H1 (cell line): ENCODE measurements at regions not wholly inside any gene's neighbourhood (a gene's known extent, or its start where the extent isn't known, plus 50 kb on each side); places are given as distances from the start of the nearest gene placed in this dataset.

ENCODE experiments used
- CTCF ChIA-PET: fragments of 300-600 bp; sonication (Branson Sonifier 250); formaldehyde crosslinking; loops from one replicate; lab custom pipeline; 2021; ENCODE audit not compliant: partially characterized antibody; lab: Charles Lee
- POLR2A ChIA-PET: fragments of 300-600 bp; sonication (Branson Sonifier 250); formaldehyde crosslinking; loops from one replicate; lab custom pipeline; 2021; ENCODE audit warnings: inconsistent platforms; ENCODE audit not compliant: partially characterized antibody; lab: Charles Lee
- DNase-seq, 2 experiments: peaks; one replicate each; pipeline versions ENCODE4 v3.0.0 to v3.0.0-alpha.2; 2010 to 2022; ENCODE audit warnings: low spot score in 2 of 2, low read depth in 1 of 2, mixed read lengths in 1 of 2
- FAIRE-seq: peaks from 2 replicates; lab custom pipeline; 2011; peaks lifted over from hg19 to GRCh38; lab: Jason Lieb, UNC
- H2AFZ ChIP-seq: 2 replicates; pipeline ENCODE4 v1.8.1; 2012; ENCODE audit warnings: low read length, inconsistent platforms
- H2AK5ac ChIP-seq: 2 replicates; pipeline ENCODE4 v1.6.1; 2013; ENCODE audit warnings: low read depth, low read length
- H2BK120ac ChIP-seq: replicated peaks from 2 replicates; pipeline ENCODE3; 2013; ENCODE audit warnings: low read depth, low read length, inconsistent platforms
- H2BK12ac ChIP-seq: 2 replicates; pipeline ENCODE4 v1.6.1; 2013; ENCODE audit warnings: low read depth, low read length
- H2BK15ac ChIP-seq: 2 replicates; pipeline ENCODE4 v1.6.1; 2013; ENCODE audit warnings: low read length
- H2BK20ac ChIP-seq: 2 replicates; pipeline ENCODE4 v1.6.1; 2013; ENCODE audit warnings: low read length
- H2BK5ac ChIP-seq: 2 replicates; pipeline ENCODE4 v1.6.1; 2013; ENCODE audit warnings: low read depth, low read length
- H3K14ac ChIP-seq: 2 replicates; pipeline ENCODE4 v1.6.1; 2013; ENCODE audit warnings: inconsistent platforms; ENCODE audit not compliant: insufficient read length
- H3K18ac ChIP-seq: 2 replicates; pipeline ENCODE4 v1.6.1; 2013; ENCODE audit warnings: low read length; ENCODE audit errors: extremely low read depth
- H3K23ac ChIP-seq: 2 replicates; pipeline ENCODE4 v1.6.1; 2013; ENCODE audit warnings: inconsistent platforms; ENCODE audit not compliant: insufficient read length
- H3K23me2 ChIP-seq: 2 replicates; pipeline ENCODE4 v1.6.1; 2013; ENCODE audit warnings: low read depth, low read length
- H3K27ac ChIP-seq: 2 replicates; pipeline ENCODE4 v1.6.1; 2011; ENCODE audit warnings: low read depth, low read length, inconsistent platforms
- H3K27me3 ChIP-seq, 4 experiments: replicated peaks in 1 of 4; 1 replicate in 1 of 4; 2 replicates in 3 of 4; pipeline versions ENCODE4 v1.6.1 to v1.8.1; 2011 to 2013; ENCODE audit warnings: low read length in 3 of 4, mild to moderate bottlenecking in 3 of 4, inconsistent platforms in 2 of 4, mixed read lengths in 2 of 4, moderate library complexity in 1 of 4; ENCODE audit not compliant: control insufficient read depth in 3 of 4, insufficient read depth in 3 of 4; ENCODE audit errors: extremely low read depth in 1 of 4
- H3K36me3 ChIP-seq, 4 experiments: 2 replicates each; pipeline versions ENCODE4 v1.6.1 to v1.8.1; 2011 to 2013; ENCODE audit warnings: mild to moderate bottlenecking in 4 of 4, low read length in 3 of 4, moderate library complexity in 2 of 4, control low read depth in 1 of 4, inconsistent platforms in 1 of 4; ENCODE audit not compliant: insufficient read depth in 4 of 4, control insufficient read depth in 2 of 4
- H3K4ac ChIP-seq: replicated peaks from 2 replicates; pipeline ENCODE3; 2013; ENCODE audit warnings: low read length, low read depth, mixed read lengths, inconsistent platforms; ENCODE audit not compliant: insufficient read length
- H3K4me1 ChIP-seq, 4 experiments: replicated peaks in 1 of 4; 1 replicate in 1 of 4; 2 replicates in 3 of 4; pipeline versions ENCODE4 v1.6.1 to v1.8.1; 2011 to 2013; ENCODE audit warnings: low read length in 3 of 4, inconsistent platforms in 2 of 4, mixed read lengths in 1 of 4; ENCODE audit not compliant: insufficient read depth in 4 of 4, control insufficient read depth in 3 of 4
- H3K4me2 ChIP-seq, 2 experiments: 2 replicates each; pipeline versions ENCODE4 v1.6.1 to v1.8.1; 2011 to 2013; ENCODE audit warnings: low read depth in 2 of 2, low read length in 2 of 2, control low read depth in 1 of 2, inconsistent platforms in 1 of 2, mild to moderate bottlenecking in 1 of 2; ENCODE audit not compliant: insufficient read depth in 1 of 2
- H3K4me3 ChIP-seq, 4 experiments: fragments of 200-600, 300-600 bp in 1 of 4; sonication (generic), shearing (Covaris generic), sonication (Bioruptor Twin) in 1 of 4; 2 replicates each; pipeline versions ENCODE4 v1.5.1 to v1.8.1; 2011 to 2016; ENCODE audit warnings: low read length in 4 of 4, low read depth in 3 of 4, control low read depth in 2 of 4, inconsistent platforms in 2 of 4, mild to moderate bottlenecking in 2 of 4, mixed read lengths in 1 of 4, moderate library complexity in 1 of 4; ENCODE audit not compliant: insufficient read depth in 2 of 4; ENCODE audit errors: extremely low read depth in 1 of 4
- H3K56ac ChIP-seq: replicated peaks from 2 replicates; pipeline ENCODE3; 2013; ENCODE audit warnings: low read depth, mild to moderate bottlenecking, mixed read lengths, low read length, inconsistent platforms; ENCODE audit not compliant: insufficient read length
- H3K79me1 ChIP-seq: 2 replicates; pipeline ENCODE4 v1.6.1; 2013; ENCODE audit warnings: low read depth, low read length, control low read depth
- H3K79me2 ChIP-seq, 2 experiments: 2 replicates each; pipeline versions ENCODE4 v1.6.1 to v1.8.1; 2012 to 2013; ENCODE audit warnings: low read length in 2 of 2, mild to moderate bottlenecking in 2 of 2, inconsistent platforms in 1 of 2; ENCODE audit not compliant: insufficient read depth in 2 of 2, control insufficient read depth in 1 of 2
- H3K9ac ChIP-seq, 4 experiments: replicated peaks in 1 of 4; 1 replicate in 1 of 4; 2 replicates in 3 of 4; pipeline versions ENCODE4 v1.6.1 to v1.8.1; 2011 to 2013; ENCODE audit warnings: low read depth in 3 of 4, low read length in 3 of 4, control low read depth in 2 of 4, mild to moderate bottlenecking in 2 of 4, moderate library complexity in 2 of 4, inconsistent platforms in 1 of 4; ENCODE audit errors: extremely low read depth in 1 of 4
- H3K9me3 ChIP-seq, 2 experiments: 2 replicates each; pipeline versions ENCODE4 v1.6.1 to v1.8.1; 2012 to 2013; ENCODE audit warnings: mild to moderate bottlenecking in 2 of 2, moderate library complexity in 2 of 2, control low read depth in 1 of 2, inconsistent platforms in 1 of 2, low read depth in 1 of 2, low read length in 1 of 2, mixed read lengths in 1 of 2; ENCODE audit not compliant: insufficient read depth in 2 of 2
- H4K20me1 ChIP-seq, 2 experiments: replicated peaks in 1 of 2; 2 replicates each; pipeline versions ENCODE3 to v1.8.1; 2011 to 2013; ENCODE audit warnings: inconsistent platforms in 2 of 2, low read length in 2 of 2, mild to moderate bottlenecking in 1 of 2; ENCODE audit not compliant: insufficient read depth in 2 of 2, control insufficient read depth in 1 of 2
- H4K5ac ChIP-seq: 2 replicates; pipeline ENCODE4 v1.6.1; 2013; ENCODE audit warnings: low read length, low read depth, mixed read lengths, inconsistent platforms; ENCODE audit not compliant: insufficient read length
- H4K8ac ChIP-seq: 2 replicates; pipeline ENCODE4 v1.8.0; 2013; ENCODE audit warnings: mild to moderate bottlenecking, moderate library complexity, low read length, inconsistent platforms; ENCODE audit not compliant: insufficient read depth; ENCODE audit errors: extremely low read depth
- H4K91ac ChIP-seq: replicated peaks from 2 replicates; pipeline ENCODE3; 2013; ENCODE audit warnings: low read length, mixed read lengths, inconsistent platforms; ENCODE audit not compliant: insufficient read length
- CTBP2 ChIP-seq: IDR thresholded peaks from 2 replicates; pipeline ENCODE4 v1.7.0; 2011; ENCODE audit warnings: borderline replicate concordance, mild to moderate bottlenecking, moderate library complexity, mixed read lengths, low read length; ENCODE audit not compliant: insufficient read depth, insufficient read length
- EP300 ChIP-seq, 2 experiments: IDR thresholded peaks; 1 replicate in 1 of 2; 2 replicates in 1 of 2; pipeline ENCODE4 v1.6.1; 2011 to 2012; ENCODE audit warnings: low read depth in 2 of 2, low read length in 2 of 2, mild to moderate bottlenecking in 2 of 2, borderline replicate concordance in 1 of 2, inconsistent platforms in 1 of 2, moderate library complexity in 1 of 2
- KDM1A ChIP-seq: fragments of 200-600, 300-600 bp; sonication (generic); IDR thresholded peaks from 2 replicates; pipeline ENCODE4 v1.7.1; 2016; ENCODE audit warnings: mild to moderate bottlenecking, low read length, borderline replicate concordance
- POLR2AphosphoS5 ChIP-seq: IDR thresholded peaks from 2 replicates; pipeline ENCODE4 v1.6.1; 2011; ENCODE audit warnings: low read depth, low read length
- POU5F1 ChIP-seq: IDR thresholded peaks from 2 replicates; pipeline ENCODE4 v1.6.1; 2011; ENCODE audit warnings: low read depth, mild to moderate bottlenecking, low read length, moderate library complexity
- RFX5 ChIP-seq: IDR thresholded peaks from 2 replicates; pipeline ENCODE4 v1.6.1; 2011; ENCODE audit warnings: low read depth, low read length, improper control_type of control experiment, borderline replicate concordance
- SIX5 ChIP-seq: IDR thresholded peaks from 2 replicates; pipeline ENCODE4 v1.6.1; 2011; ENCODE audit warnings: mild to moderate bottlenecking, low read depth, low read length
- SUZ12 ChIP-seq: fragments of 200-600 bp; sonication (generic); IDR thresholded peaks from 2 replicates; pipeline ENCODE4 v1.6.1; 2012; ENCODE audit warnings: mild to moderate bottlenecking, inconsistent platforms, low read length, moderate library complexity, mixed read lengths
- TCF12 ChIP-seq: IDR thresholded peaks from 2 replicates; pipeline ENCODE4 v1.6.1; 2011; ENCODE audit warnings: low read depth, mild to moderate bottlenecking, low read length
- YY1 ChIP-seq: IDR thresholded peaks from 2 replicates; pipeline ENCODE4 v1.6.1; 2011; ENCODE audit warnings: low read depth, mild to moderate bottlenecking, low read length
- WGBS, 2 experiments: shearing (Covaris generic) in 1 of 2; methylation state at CpG; one replicate each; pipeline versions ENCODE4 v1.1.6 to v1.1.7; 2013 to 2015; ENCODE audit warnings: low lambda C conversion rate in 2 of 2, mixed read lengths in 2 of 2, inconsistent platforms in 1 of 2, low coverage in 1 of 2, missing lambda C conversion rate in 1 of 2; ENCODE audit not compliant: insufficient replicate concordance in 2 of 2, insufficient coverage in 1 of 2, insufficient read length in 1 of 2; ENCODE audit errors: extremely low coverage in 1 of 2, missing lambda C conversion rate in 1 of 2; 5-methylcytosine and 5-hydroxymethylcytosine counted together

- H3K23me2 ChIP-seq, result no peaks in the 10 kb centered on the region
- H3K36me3 ChIP-seq, result no peaks in the 10 kb centered on the region
- 0 out of 2 replicates have a peak overlapping the region, but pooled peaks have one; percentile 1 for H2AFZ ChIP-seq
- TF ChIP-seq EP300 (IDR thresholded peaks at IDR 0.05; ENCODE audit: borderline replicate concordance in 1 of 2, low read depth in 2 of 2, low read length in 2 of 2) (no peak), POU5F1 (no peak), SUZ12 (no peak), YY1 (no peak), SIX5 (no peak), CTBP2 (no peak), RFX5 (no peak), POLR2AphosphoS5 (no peak), KDM1A (no peak), TCF12 (no peak)
Measured at GRCh38 chr1:169049258-169049938, 57.1 kb upstream of the ATP1B1 start.

More at GRCh38 chr1:169049258-169049938, 57.1 kb upstream of the ATP1B1 start:
- Histone ChIP-seq H3K4me2 (no peak overlapping the region), H3K18ac (no peak overlapping the region), H2BK12ac (no peak overlapping the region), H3K79me1 (no peaks in the 10 kb centered on the region), H3K56ac (no peak overlapping the region), H3K9me3 (no peaks in the 10 kb centered on the region), H2BK5ac (no peak overlapping the region), H2BK20ac (no peak overlapping the region), H2AK5ac (no peak overlapping the region), H4K5ac (no peak overlapping the region), H3K4me1 (no peaks in the 10 kb centered on the region), H3K4me3 (no peak overlapping the region), H2BK120ac (no peak overlapping the region), H4K91ac (no peak overlapping the region), H3K27me3 (no peaks in the 10 kb centered on the region), H4K20me1 (no peaks in the 10 kb centered on the region), H3K9ac (no peak overlapping the region), H2BK15ac (no peak overlapping the region), H3K23ac (no peak overlapping the region), H3K27ac (no peak overlapping the region), H4K8ac (no peak overlapping the region), H3K4ac (no peak overlapping the region), H3K14ac (no peak overlapping the region), H3K79me2 (no peaks in the 10 kb centered on the region)
- CTCF ChIA-PET, result interaction anchor here (0.7 to 1.2 kb wide), 3 partner anchors 16 to 412 kb away, joined by 3 read pairs; no protein-coding TSS in a partner anchor
- POLR2A ChIA-PET, result interaction anchor here (0.6 kb wide), 1 partner anchor 46 kb away, joined by 3 read pairs; no protein-coding TSS in a partner anchor
- no peak for FAIRE-seq
- WGBS, 2 experiments, result 92% methylated on average over 5 of the region's 5 CpGs; no CpG with 5 or more reads in 1 of the 2 experiments
- no peak for DNase-seq
